PC-3 (cell line): ENCODE measurements at regions not wholly inside any gene's neighbourhood (a gene's known extent, or its start where the extent isn't known, plus 50 kb on each side); places are given as distances from the start of the nearest gene placed in this dataset.

Experiments used
- ATAC-seq: fragments of 200-7000 bp; cut with Tn5 transposase; 2 replicates; pipeline ENCODE4 v1.9.1; 2020; ENCODE audit warnings: mild to moderate bottlenecking, moderate library complexity
- BruUV-seq: library from RNA; stranded (reverse); fragments of 400-500 nt; replicated peaks from 2 replicates; lab custom pipeline; 2021; lab: Mats Ljungman, UMichigan
- CTCF ChIA-PET: fragments of 300-600 bp; sonication (Branson Sonifier 250); formaldehyde crosslinking; loops from one replicate; lab custom pipeline; 2022; ENCODE audit warnings: antibody characterized with exemption; lab: Charles Lee
- POLR2A ChIA-PET: fragments of 300-600 bp; sonication (Branson Sonifier 250); formaldehyde crosslinking; loops from one replicate; lab custom pipeline; 2022; ENCODE audit warnings: antibody characterized with exemption; ENCODE audit not compliant: unreplicated experiment; lab: Charles Lee
- DNase-seq: peaks from one replicate; pipeline ENCODE4 v3.0.0-alpha.2; 2015
- H2AFZ ChIP-seq: fragments of 300-600 bp; sonication (generic); 2 replicates; pipeline ENCODE4 v1.6.0; 2016; ENCODE audit warnings: antibody characterized with exemption, low read length
- H3F3A ChIP-seq: fragments of 300-600 bp; sonication (generic); one replicate; pipeline ENCODE4 v1.6.0; 2017; ENCODE audit warnings: antibody characterized with exemption, low read length, control low read depth, mild to moderate bottlenecking; ENCODE audit not compliant: unreplicated experiment
- H3K27ac ChIP-seq: fragments of 300-600 bp; sonication (generic); 2 replicates; pipeline ENCODE4 v1.5.1; 2016; ENCODE audit warnings: mild to moderate bottlenecking, low read length
- H3K27me3 ChIP-seq: fragments of 300-600 bp; sonication (generic); 2 replicates; pipeline ENCODE4 v1.6.1; 2016; ENCODE audit warnings: low read length, mixed read lengths
- H3K36me3 ChIP-seq: fragments of 300-600 bp; sonication (generic); 2 replicates; pipeline ENCODE4 v1.6.1; 2016; ENCODE audit warnings: low read depth, mixed run types, low read length, mixed read lengths
- H3K4me1 ChIP-seq: fragments of 300-600 bp; sonication (generic); 2 replicates; pipeline ENCODE4 v1.5.1; 2016; ENCODE audit warnings: low read length; ENCODE audit not compliant: insufficient read depth
- H3K4me2 ChIP-seq: fragments of 300-600 bp; sonication (generic); 2 replicates; pipeline ENCODE4 v1.6.0; 2016; ENCODE audit warnings: low read length
- H3K4me3 ChIP-seq: fragments of 300-600 bp; sonication (generic); 2 replicates; pipeline ENCODE4 v1.5.1; 2016; ENCODE audit warnings: mild to moderate bottlenecking, low read length, mixed read lengths
- H3K79me2 ChIP-seq: fragments of 300-600 bp; sonication (generic); 2 replicates; pipeline ENCODE4 v1.6.1; 2017; ENCODE audit warnings: low read length, mixed read lengths
- H3K9ac ChIP-seq: fragments of 300-600 bp; sonication (generic); 2 replicates; pipeline ENCODE4 v1.6.0; 2016; ENCODE audit warnings: mild to moderate bottlenecking, low read length
- H3K9me2 ChIP-seq: fragments of 300-600 bp; sonication (generic); replicated peaks from 2 replicates; pipeline ENCODE4 v1.6.1; 2016; ENCODE audit warnings: mixed run types, low read length, mixed read lengths
- H3K9me3 ChIP-seq: fragments of 300-600 bp; sonication (generic); 2 replicates; pipeline ENCODE4 v1.6.1; 2016; ENCODE audit warnings: low read length, mixed read lengths
- H4K20me1 ChIP-seq: fragments of 300-600 bp; sonication (generic); 2 replicates; pipeline ENCODE4 v1.6.1; 2016; ENCODE audit warnings: low read length, mixed read lengths
- EZH2 ChIP-seq: fragments of 300-600 bp; sonication (generic); IDR thresholded peaks from one replicate; pipeline ENCODE4 v1.6.1; 2017; ENCODE audit warnings: antibody characterized with exemption, mild to moderate bottlenecking, low read length; ENCODE audit not compliant: unreplicated experiment
- EZH2phosphoT487 ChIP-seq: fragments of 300-600 bp; sonication (generic); IDR thresholded peaks from 2 replicates; pipeline ENCODE4 v1.6.1; 2018; ENCODE audit warnings: mild to moderate bottlenecking, antibody characterized with exemption, low read length, borderline replicate concordance
- intact Hi-C: fragments of 100-400 bp; cut with micrococcal nuclease; formaldehyde crosslinking; loops from 2 replicates; pipeline ENCODE4 v1.9.0; 2023
- TF ChIP-seq, protein P1 (sequence below): fragments of 300-600 bp; sonication (generic); conservative IDR thresholded peaks from 2 replicates; pipeline ENCODE4 v1.5.1; 2017; ENCODE audit warnings: antibody characterized with exemption, low read depth, mild to moderate bottlenecking, low read length

DNA sequence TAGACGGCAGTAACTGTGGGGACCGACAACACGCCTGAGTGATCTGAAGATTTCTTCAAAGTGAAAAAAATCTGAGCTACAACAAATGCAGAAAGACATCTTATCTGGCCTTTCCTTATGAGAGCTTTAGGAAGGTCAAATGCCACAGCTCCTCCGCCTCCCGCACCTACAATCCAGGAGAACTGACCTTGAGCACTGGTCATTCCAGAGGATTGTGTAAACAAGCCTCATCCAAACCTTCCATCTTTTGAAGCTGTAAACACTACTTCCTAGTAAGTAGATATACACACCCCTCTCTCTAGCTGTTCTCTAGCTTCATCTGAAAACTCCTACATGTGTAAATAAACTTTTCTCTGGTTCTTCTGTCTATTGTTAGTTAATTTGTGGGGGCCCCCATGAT is 76.9 kb downstream of the CD24 start:
- Histone ChIP-seq H2AFZ (no peak overlapping the region), H3K9me3 (no peaks in the 10 kb centered on the region), H4K20me1 (no peaks in the 10 kb centered on the region), H3F3A (no peaks in the 10 kb centered on the region), H3K27ac (no peak overlapping the region), H3K27me3 (no peaks in the 10 kb centered on the region), H3K79me2 (no peaks in the 10 kb centered on the region), H3K4me3 (no peak overlapping the region), H3K9me2 (no peaks in the 10 kb centered on the region), H3K9ac (no peak overlapping the region), H3K4me1 (no peaks in the 10 kb centered on the region), H3K4me2 (no peak overlapping the region), H3K36me3 (no peaks in the 10 kb centered on the region)
- DNase-seq (no peak), ATAC-seq (no peak)
- POLR2A ChIA-PET: no interaction called here
- no peak for TF ChIP-seq EZH2
- intact Hi-C loops: no loop called here
- no TSS peak for BruUV-seq
- CTCF ChIA-PET: no interaction called here

DNA sequence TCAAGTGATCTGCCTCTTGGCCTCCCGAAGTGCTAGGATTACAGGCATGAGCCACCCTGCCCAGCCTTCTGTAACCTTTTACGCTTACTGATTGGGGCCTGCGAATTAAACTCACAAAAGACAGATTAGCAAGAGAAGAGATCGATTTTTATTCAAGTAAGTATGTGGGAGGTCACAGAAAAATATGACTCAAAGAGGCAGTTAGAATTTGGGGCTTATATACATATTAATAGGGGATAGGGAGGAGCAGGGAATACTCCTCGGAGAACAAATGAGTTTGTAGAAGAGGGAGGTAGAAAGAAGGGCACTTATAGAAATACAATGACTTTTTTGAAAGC is 78.9 kb downstream of the CD24 start:
- Histone ChIP-seq H3K36me3 (no peaks in the 10 kb centered on the region), H3K4me1 (0 out of 2 replicates have a peak, but pooled peaks cover under 1% of the 10 kb centered on the region), H3K79me2 (no peaks in the 10 kb centered on the region), H3K9me3 (no peaks in the 10 kb centered on the region), H3F3A (no peaks in the 10 kb centered on the region), H3K9me2 (no peaks in the 10 kb centered on the region), H3K4me2 (no peak overlapping the region), H2AFZ (no peak overlapping the region), H3K4me3 (no peak overlapping the region), H3K27me3 (no peaks in the 10 kb centered on the region), H3K9ac (no peak overlapping the region), H3K27ac (no peak overlapping the region), H4K20me1 (no peaks in the 10 kb centered on the region)
- TF ChIP-seq EZH2phosphoT487: no peak
- no peak for TF ChIP-seq EZH2
- TF ChIP-seq, protein P1, sequence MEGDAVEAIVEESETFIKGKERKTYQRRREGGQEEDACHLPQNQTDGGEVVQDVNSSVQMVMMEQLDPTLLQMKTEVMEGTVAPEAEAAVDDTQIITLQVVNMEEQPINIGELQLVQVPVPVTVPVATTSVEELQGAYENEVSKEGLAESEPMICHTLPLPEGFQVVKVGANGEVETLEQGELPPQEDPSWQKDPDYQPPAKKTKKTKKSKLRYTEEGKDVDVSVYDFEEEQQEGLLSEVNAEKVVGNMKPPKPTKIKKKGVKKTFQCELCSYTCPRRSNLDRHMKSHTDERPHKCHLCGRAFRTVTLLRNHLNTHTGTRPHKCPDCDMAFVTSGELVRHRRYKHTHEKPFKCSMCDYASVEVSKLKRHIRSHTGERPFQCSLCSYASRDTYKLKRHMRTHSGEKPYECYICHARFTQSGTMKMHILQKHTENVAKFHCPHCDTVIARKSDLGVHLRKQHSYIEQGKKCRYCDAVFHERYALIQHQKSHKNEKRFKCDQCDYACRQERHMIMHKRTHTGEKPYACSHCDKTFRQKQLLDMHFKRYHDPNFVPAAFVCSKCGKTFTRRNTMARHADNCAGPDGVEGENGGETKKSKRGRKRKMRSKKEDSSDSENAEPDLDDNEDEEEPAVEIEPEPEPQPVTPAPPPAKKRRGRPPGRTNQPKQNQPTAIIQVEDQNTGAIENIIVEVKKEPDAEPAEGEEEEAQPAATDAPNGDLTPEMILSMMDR: no peak
- intact Hi-C loops: no loop called here
- BruUV-seq: no TSS peak
- CTCF ChIA-PET: no interaction called here
- ATAC-seq (no peak), DNase-seq (no peak)
- POLR2A ChIA-PET: no interaction called here

DNA sequence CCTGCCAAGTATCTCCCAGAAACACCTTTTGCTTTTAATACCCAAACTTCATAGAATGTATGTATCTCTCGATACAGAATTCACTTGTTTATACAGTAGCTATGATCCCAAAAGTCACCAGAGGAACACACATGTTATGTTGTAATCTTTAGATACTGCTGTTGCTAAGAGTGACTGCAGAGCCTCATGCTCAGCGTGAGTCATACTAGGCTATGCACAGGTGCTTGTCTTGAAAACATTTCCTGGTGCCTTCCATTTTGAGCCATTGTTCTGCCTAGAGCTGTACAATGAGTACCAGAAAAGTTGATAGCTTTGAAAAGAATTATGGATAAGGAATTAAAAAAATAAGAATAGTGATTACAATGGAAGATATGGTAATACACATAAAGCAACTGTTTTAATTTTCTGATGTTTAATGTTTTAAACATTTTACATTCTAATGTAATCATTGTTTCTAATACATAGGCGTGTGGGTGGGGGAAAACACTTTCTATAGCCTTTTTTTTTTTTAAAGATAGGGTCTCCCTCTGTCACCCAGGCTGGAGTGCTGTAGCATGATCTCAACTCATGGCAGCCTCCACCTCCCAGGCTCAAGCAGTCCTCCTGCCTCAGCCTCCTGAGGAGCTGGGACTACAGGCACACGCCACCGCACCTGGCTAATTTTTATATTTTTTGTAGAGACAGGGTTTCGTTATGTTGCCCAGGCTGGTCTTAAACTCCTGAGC is 79.4 kb downstream of the CD24 start:
- H3K9me2 ChIP-seq: no peaks in the 10 kb centered on the region
- peaks cover 6% of the 10 kb centered on the region; the same call in 1 of the 2 replicates for H3K4me1 ChIP-seq
- ChIA-PET POLR2A (interaction anchor here (0.5 kb wide), 1 partner anchor 148 kb away, joined by 3 read pairs; no protein-coding TSS in a partner anchor), CTCF (no interaction called here)
- H3K9ac ChIP-seq: no peak overlapping the region
- intact Hi-C loops: no loop called here
- no peaks in the 10 kb centered on the region for H3K27me3 ChIP-seq
- H3K4me2 ChIP-seq: no peak overlapping the region
- no peak overlapping the region for H3K27ac ChIP-seq
- H3K79me2 ChIP-seq: no peaks in the 10 kb centered on the region
- H3K4me3 ChIP-seq: no peak overlapping the region
- no peaks in the 10 kb centered on the region for H3K36me3 ChIP-seq
- no TSS peak for BruUV-seq
- peak; percentile 33; the same call in 1 of the 2 replicates for ATAC-seq
- H3F3A ChIP-seq: no peaks in the 10 kb centered on the region
- no peaks in the 10 kb centered on the region for H4K20me1 ChIP-seq
- TF ChIP-seq EZH2phosphoT487: no peak
- TF ChIP-seq, protein P1: no peak
- H3K9me3 ChIP-seq: no peaks in the 10 kb centered on the region
- DNase-seq: peak; percentile 34
- H2AFZ ChIP-seq: no peak overlapping the region
